ENCODE measurements at regions not wholly inside any gene's neighbourhood (a gene's known extent, or its start where the extent isn't known, plus 50 kb on each side); places are given as distances from the start of the nearest gene placed in this dataset.

DNA sequence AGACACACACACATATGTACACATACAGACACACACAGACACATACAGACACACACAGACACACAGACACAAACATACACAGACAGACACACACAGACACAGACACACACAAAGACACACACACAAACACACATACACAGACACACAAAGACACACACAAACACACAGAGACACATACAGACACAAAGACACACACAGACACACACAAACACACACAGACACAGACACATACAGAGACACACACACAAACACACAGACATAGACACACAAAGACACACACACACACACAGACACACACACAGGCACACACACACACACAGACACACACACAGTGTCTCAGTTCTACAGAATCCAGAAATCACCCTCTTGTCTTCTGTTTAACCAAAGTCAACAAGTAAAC is 280.7 kb downstream of the ASMT start:
- intact Hi-C loops (cut with micrococcal nuclease) = no loop called here
- Mint-ChIP-seq H3K36me3 (ENCODE audit: low read depth) (no peaks in the 10 kb centered on the region), H3K27me3 (peaks cover 8% of the 10 kb centered on the region), H3K9me3 (no peaks in the 10 kb centered on the region), H3K4me1 (no peaks in the 10 kb centered on the region), H3K27ac (no peak overlapping the region), H3K4me3 (no peak overlapping the region)
- ATAC-seq (ENCODE audit: low read depth) (no peak), DNase-seq (no peak)
- ChIA-PET POLR2A (no interaction called here), CTCF (no interaction called here)
- TF ChIP-seq, protein P1, sequence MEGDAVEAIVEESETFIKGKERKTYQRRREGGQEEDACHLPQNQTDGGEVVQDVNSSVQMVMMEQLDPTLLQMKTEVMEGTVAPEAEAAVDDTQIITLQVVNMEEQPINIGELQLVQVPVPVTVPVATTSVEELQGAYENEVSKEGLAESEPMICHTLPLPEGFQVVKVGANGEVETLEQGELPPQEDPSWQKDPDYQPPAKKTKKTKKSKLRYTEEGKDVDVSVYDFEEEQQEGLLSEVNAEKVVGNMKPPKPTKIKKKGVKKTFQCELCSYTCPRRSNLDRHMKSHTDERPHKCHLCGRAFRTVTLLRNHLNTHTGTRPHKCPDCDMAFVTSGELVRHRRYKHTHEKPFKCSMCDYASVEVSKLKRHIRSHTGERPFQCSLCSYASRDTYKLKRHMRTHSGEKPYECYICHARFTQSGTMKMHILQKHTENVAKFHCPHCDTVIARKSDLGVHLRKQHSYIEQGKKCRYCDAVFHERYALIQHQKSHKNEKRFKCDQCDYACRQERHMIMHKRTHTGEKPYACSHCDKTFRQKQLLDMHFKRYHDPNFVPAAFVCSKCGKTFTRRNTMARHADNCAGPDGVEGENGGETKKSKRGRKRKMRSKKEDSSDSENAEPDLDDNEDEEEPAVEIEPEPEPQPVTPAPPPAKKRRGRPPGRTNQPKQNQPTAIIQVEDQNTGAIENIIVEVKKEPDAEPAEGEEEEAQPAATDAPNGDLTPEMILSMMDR (IDR thresholded peaks at IDR 0.05) = no peak

DNA sequence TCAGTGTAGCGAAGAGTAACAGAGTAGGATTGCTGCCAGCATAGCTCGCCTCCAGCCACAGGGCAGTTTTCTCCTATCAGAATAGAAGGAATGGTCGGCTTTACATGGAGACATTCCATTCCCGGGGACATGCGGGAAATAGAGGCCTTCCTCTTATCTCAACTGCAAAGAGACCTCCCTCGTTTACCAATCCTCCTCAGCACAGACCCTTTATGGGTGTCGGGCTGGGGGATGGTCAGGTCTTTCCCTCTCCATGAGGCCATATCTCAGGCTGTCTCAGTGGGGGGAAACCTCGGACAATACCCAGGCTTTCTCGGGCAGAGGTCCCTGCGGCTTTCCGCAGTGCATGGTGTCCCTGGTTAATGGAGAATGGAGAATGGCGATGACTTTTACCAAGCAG is 285.0 kb downstream of the ASMT start:
- intact Hi-C loops (cut with micrococcal nuclease) = no loop called here
- ChIA-PET CTCF (no interaction called here), POLR2A (no interaction called here)
- ATAC-seq (ENCODE audit: low read depth) (no peak), DNase-seq (no peak)
- no peak overlapping the region for H3K27ac Mint-ChIP-seq
- no peaks in the 10 kb centered on the region for H3K9me3 Mint-ChIP-seq
- TF ChIP-seq, protein P1 (IDR thresholded peaks at IDR 0.05) = no peak
- H3K36me3 Mint-ChIP-seq (ENCODE audit: low read depth) = no peaks in the 10 kb centered on the region
- H3K4me3 Mint-ChIP-seq = no peak overlapping the region
- H3K4me1 Mint-ChIP-seq = no peaks in the 10 kb centered on the region
- peaks cover 8% of the 10 kb centered on the region for H3K27me3 Mint-ChIP-seq

DNA sequence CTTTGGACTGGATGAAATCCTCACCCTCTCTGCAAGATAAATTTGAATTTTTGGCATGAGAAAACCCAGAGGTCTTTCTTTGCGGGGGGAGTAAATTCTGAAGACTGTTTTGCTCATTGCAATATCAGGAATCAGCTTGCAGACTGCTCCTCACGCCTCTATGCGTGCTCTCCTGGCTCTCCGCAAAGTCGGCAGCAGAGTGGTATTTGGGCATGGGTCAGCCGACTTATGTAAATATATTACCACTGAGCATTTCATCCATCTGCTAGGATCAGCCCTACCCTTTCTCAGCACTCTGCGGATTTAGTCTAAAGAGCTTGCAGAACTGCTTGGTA is 288.0 kb downstream of the ASMT start:
- ATAC-seq (ENCODE audit: low read depth) (no peak), DNase-seq (no peak)
- Mint-ChIP-seq H3K9me3 (peaks cover 3% of the 10 kb centered on the region), H3K27me3 (peaks cover 5% of the 10 kb centered on the region), H3K27ac (no peak overlapping the region), H3K4me3 (no peak overlapping the region), H3K36me3 (ENCODE audit: low read depth) (no peaks in the 10 kb centered on the region), H3K4me1 (no peaks in the 10 kb centered on the region)
- ChIA-PET CTCF (no interaction called here), POLR2A (no interaction called here)
- TF ChIP-seq, protein P1 (IDR thresholded peaks at IDR 0.05) = no peak
- intact Hi-C loops (cut with micrococcal nuclease) = no loop called here

DNA sequence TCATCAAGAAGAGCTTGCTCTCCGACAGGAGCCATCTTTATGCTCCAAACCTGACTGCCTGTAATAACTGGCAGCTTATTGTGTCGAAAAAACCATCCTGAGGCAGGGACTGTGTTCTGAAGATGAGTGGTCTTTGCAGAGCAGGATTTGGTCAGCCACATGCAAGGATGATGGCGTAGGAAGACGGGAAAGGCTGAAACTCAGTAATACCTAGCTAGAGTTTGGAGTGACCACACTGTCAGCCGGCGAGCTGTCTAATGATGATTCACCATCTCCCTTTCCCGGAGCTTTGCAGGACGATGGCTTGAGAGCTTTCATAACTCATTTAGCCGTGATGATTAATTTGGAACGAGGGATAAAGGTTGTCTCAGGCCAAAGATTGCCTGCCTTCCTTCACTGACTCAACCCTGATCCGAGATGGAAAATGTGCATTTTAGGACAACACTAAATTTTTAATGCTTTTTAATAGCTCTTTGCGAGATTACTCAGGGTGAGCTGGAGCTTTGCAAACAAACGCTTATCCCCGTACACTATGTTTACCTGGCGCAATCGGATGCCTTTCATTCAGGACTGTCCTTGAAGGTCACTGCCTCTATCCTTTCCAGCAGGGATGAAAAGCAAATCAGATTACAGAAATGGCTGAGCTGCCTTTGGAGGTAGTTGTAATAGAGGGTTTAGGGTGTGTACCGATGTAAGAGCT is 288.5 kb downstream of the ASMT start:
- no peaks in the 10 kb centered on the region for H3K36me3 Mint-ChIP-seq (ENCODE audit: low read depth)
- ChIA-PET POLR2A (no interaction called here), CTCF (no interaction called here)
- H3K27ac Mint-ChIP-seq = no peak overlapping the region
- no peak overlapping the region for H3K4me3 Mint-ChIP-seq
- DNase-seq = no peak
- ATAC-seq (ENCODE audit: low read depth) = no peak
- TF ChIP-seq, protein P1 (IDR thresholded peaks at IDR 0.05) = no peak
- H3K27me3 Mint-ChIP-seq = peaks cover 5% of the 10 kb centered on the region
- intact Hi-C loops (cut with micrococcal nuclease) = no loop called here
- H3K4me1 Mint-ChIP-seq = no peaks in the 10 kb centered on the region
- H3K9me3 Mint-ChIP-seq = peaks cover 3% of the 10 kb centered on the region

DNA sequence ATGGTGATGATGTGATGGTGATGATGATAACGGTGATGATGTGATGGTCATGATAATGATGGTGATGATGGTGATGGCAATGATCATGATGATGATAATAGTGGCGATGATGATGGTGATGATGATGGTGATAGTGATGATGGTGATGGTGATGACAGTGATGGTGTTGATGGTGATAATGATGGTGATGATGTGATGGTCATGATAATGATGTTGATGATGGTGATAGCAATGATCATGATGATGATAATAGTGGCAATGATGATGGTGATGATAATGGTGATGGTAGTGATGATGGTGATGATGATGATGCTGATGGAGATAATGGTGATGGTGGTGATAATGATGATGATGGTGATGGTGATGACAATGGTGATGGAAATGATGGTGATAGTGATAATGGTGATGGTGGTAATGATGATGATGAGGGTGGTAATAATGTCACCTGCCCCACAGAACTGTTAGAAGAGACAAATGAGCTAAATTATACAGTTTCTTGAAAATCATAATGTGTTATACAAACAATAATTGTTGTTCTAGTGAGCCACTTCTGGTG is 289.9 kb downstream of the ASMT start:
- DNase-seq (no peak), ATAC-seq (ENCODE audit: low read depth) (no peak)
- CTCF ChIA-PET = no interaction called here
- intact Hi-C loops (cut with micrococcal nuclease) = no loop called here
- Mint-ChIP-seq H3K27me3 (peaks cover 3% of the 10 kb centered on the region), H3K27ac (no peak overlapping the region), H3K9me3 (peaks cover 3% of the 10 kb centered on the region), H3K36me3 (ENCODE audit: low read depth) (no peaks in the 10 kb centered on the region), H3K4me3 (no peak overlapping the region), H3K4me1 (peaks cover 5% of the 10 kb centered on the region)
- TF ChIP-seq, protein P1 (IDR thresholded peaks at IDR 0.05) = no peak
- POLR2A ChIA-PET = no interaction called here

Measured in activated B cell treated with CpG ODN at 0.5 μM for 24 hours (primary cell).